PC-9 (cell line): ENCODE measurements at regions not wholly inside any gene's neighbourhood (a gene's known extent, or its start where the extent isn't known, plus 50 kb on each side); places are given as distances from the start of the nearest gene placed in this dataset.

Experiments used
- BruUV-seq: library from RNA; stranded (reverse); fragments of 400-500 nt; replicated peaks from 2 replicates; lab custom pipeline; 2021; lab: Mats Ljungman, UMichigan
- CTCF ChIA-PET: fragments of 300-600 bp; sonication (Branson Sonifier 250); formaldehyde crosslinking; loops from one replicate; lab custom pipeline; 2022; ENCODE audit warnings: antibody characterized with exemption; lab: Charles Lee
- POLR2A ChIA-PET: fragments of 300-600 bp; sonication (Branson Sonifier 250); formaldehyde crosslinking; loops from one replicate; lab custom pipeline; 2022; ENCODE audit warnings: antibody characterized with exemption; ENCODE audit not compliant: unreplicated experiment; lab: Charles Lee
- DNase-seq, 2 experiments: peaks; one replicate each; pipeline versions ENCODE4 v3.0.0 to v3.0.0-alpha.2; 2015 to 2022; ENCODE audit warnings: mixed read lengths in 1 of 2
- H2AFZ ChIP-seq: fragments of 200-600 bp; sonication (generic); 2 replicates; pipeline ENCODE4 v1.8.1; 2017; ENCODE audit warnings: antibody characterized with exemption
- H3F3A ChIP-seq: fragments of 200-600 bp; sonication (generic); 2 replicates; pipeline ENCODE4 v1.8.1; 2017; ENCODE audit warnings: antibody characterized with exemption, mild to moderate bottlenecking, low read depth; ENCODE audit not compliant: insufficient read depth
- H3K27ac ChIP-seq: fragments of 200-600 bp; sonication (generic); 2 replicates; pipeline ENCODE4 v1.6.1; 2016; ENCODE audit warnings: mixed run types
- H3K27me3 ChIP-seq: fragments of 200-600 bp; sonication (generic); 2 replicates; pipeline ENCODE4 v1.6.1; 2016; ENCODE audit warnings: low read depth, mixed run types; ENCODE audit not compliant: insufficient read depth
- H3K36me3 ChIP-seq: fragments of 200-600 bp; sonication (generic); 2 replicates; pipeline ENCODE4 v1.6.1; 2016; ENCODE audit warnings: low read depth, mixed run types
- H3K4me1 ChIP-seq: fragments of 200-600 bp; sonication (generic); replicated peaks from 2 replicates; pipeline ENCODE4 v1.6.1; 2016; ENCODE audit warnings: mixed run types; ENCODE audit not compliant: insufficient read depth
- H3K4me2 ChIP-seq: fragments of 200-600 bp; sonication (generic); 2 replicates; pipeline ENCODE4 v1.6.1; 2017; ENCODE audit warnings: mixed run types
- H3K4me3 ChIP-seq: fragments of 200-600 bp; sonication (generic); 2 replicates; pipeline ENCODE4 v1.6.1; 2016; ENCODE audit warnings: mixed run types
- H3K79me2 ChIP-seq: fragments of 200-600 bp; sonication (generic); 2 replicates; pipeline ENCODE4 v1.6.1; 2017; ENCODE audit warnings: low read depth, mixed run types
- H3K9me2 ChIP-seq: fragments of 200-600 bp; sonication (generic); 2 replicates; pipeline ENCODE4 v1.8.1; 2017; ENCODE audit warnings: mild to moderate bottlenecking; ENCODE audit not compliant: insufficient read depth
- H3K9me3 ChIP-seq: fragments of 200-600 bp; sonication (generic); 2 replicates; pipeline ENCODE4 v1.8.1; 2016; ENCODE audit warnings: low read depth; ENCODE audit not compliant: insufficient read depth
- H4K20me1 ChIP-seq: fragments of 200-600 bp; sonication (generic); 2 replicates; pipeline ENCODE4 v1.8.1; 2017; ENCODE audit not compliant: insufficient read depth
- EZH2 ChIP-seq: fragments of 200-600 bp; sonication (generic); IDR thresholded peaks from 2 replicates; pipeline ENCODE4 v1.8.0; 2017; ENCODE audit warnings: antibody characterized with exemption, low read depth
- intact Hi-C: fragments of 100-400 bp; cut with micrococcal nuclease; formaldehyde crosslinking; loops from one replicate; pipeline ENCODE4 v1.10.0; 2022; ENCODE audit not compliant: unreplicated experiment
- TF ChIP-seq, protein P1 (sequence below): fragments of 200-600 bp; sonication (generic); conservative IDR thresholded peaks from 2 replicates; pipeline ENCODE4 v1.6.1; 2017; ENCODE audit warnings: mixed run types, antibody characterized with exemption, mild to moderate bottlenecking, moderate library complexity

DNA sequence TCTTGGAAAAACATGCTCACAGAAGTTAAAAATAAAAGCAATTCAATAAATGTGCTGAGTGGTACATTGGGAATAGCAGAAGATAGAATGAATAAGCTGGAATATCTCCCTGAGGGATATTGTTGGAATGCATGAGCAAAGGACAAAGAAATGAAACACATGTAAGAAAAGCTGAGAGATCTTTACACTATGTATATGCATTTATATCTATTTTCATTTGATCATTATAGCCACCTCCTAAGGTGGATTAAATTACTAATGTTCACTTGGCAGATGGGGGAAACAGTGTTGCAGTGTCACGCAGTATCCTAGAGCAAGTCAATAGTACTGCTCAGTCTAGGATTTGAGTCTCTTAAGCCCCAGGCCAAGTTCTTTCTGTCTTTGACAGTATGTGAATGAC, 542.0 kb upstream of the MARCKS start:
- intact Hi-C loops: no loop called here
- TF ChIP-seq, protein P1, sequence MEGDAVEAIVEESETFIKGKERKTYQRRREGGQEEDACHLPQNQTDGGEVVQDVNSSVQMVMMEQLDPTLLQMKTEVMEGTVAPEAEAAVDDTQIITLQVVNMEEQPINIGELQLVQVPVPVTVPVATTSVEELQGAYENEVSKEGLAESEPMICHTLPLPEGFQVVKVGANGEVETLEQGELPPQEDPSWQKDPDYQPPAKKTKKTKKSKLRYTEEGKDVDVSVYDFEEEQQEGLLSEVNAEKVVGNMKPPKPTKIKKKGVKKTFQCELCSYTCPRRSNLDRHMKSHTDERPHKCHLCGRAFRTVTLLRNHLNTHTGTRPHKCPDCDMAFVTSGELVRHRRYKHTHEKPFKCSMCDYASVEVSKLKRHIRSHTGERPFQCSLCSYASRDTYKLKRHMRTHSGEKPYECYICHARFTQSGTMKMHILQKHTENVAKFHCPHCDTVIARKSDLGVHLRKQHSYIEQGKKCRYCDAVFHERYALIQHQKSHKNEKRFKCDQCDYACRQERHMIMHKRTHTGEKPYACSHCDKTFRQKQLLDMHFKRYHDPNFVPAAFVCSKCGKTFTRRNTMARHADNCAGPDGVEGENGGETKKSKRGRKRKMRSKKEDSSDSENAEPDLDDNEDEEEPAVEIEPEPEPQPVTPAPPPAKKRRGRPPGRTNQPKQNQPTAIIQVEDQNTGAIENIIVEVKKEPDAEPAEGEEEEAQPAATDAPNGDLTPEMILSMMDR: no peak
- TF ChIP-seq EZH2: no peak
- Histone ChIP-seq H2AFZ (no peak overlapping the region), H3K4me2 (no peak overlapping the region), H3K79me2 (no peaks in the 10 kb centered on the region), H3K9me2 (peaks cover 5% of the 10 kb centered on the region), H3K9me3 (no peaks in the 10 kb centered on the region), H3K27me3 (no peaks in the 10 kb centered on the region), H3K4me3 (no peak overlapping the region), H3K36me3 (no peaks in the 10 kb centered on the region), H4K20me1 (no peaks in the 10 kb centered on the region), H3K4me1 (no peaks in the 10 kb centered on the region), H3K27ac (no peak overlapping the region), H3F3A (no peaks in the 10 kb centered on the region)
- ChIA-PET CTCF (no interaction called here), POLR2A (interaction anchor here (0.5 kb wide), 1 partner anchor 46 kb away, joined by 4 read pairs; no protein-coding TSS in a partner anchor)
- DNase-seq: no peak
- no TSS peak for BruUV-seq

GRCh38 chr6:113315879-113316278, 541.3 kb upstream of the MARCKS start:
- H3K4me1 ChIP-seq: no peaks in the 10 kb centered on the region
- CTCF ChIA-PET: no interaction called here
- no peak overlapping the region for H3K27ac ChIP-seq
- H3K9me3 ChIP-seq: no peaks in the 10 kb centered on the region
- H3K9me2 ChIP-seq: peaks cover 5% of the 10 kb centered on the region
- TF ChIP-seq, protein P1: no peak
- TF ChIP-seq EZH2: no peak
- H4K20me1 ChIP-seq: no peaks in the 10 kb centered on the region
- no peaks in the 10 kb centered on the region for H3K36me3 ChIP-seq
- H3F3A ChIP-seq: no peaks in the 10 kb centered on the region
- H3K79me2 ChIP-seq: no peaks in the 10 kb centered on the region
- H2AFZ ChIP-seq: no peak overlapping the region
- H3K4me2 ChIP-seq: no peak overlapping the region
- intact Hi-C loops: no loop called here
- BruUV-seq: no TSS peak
- POLR2A ChIA-PET: no interaction called here
- DNase-seq: no peak
- H3K4me3 ChIP-seq: no peak overlapping the region
- no peaks in the 10 kb centered on the region for H3K27me3 ChIP-seq

DNA sequence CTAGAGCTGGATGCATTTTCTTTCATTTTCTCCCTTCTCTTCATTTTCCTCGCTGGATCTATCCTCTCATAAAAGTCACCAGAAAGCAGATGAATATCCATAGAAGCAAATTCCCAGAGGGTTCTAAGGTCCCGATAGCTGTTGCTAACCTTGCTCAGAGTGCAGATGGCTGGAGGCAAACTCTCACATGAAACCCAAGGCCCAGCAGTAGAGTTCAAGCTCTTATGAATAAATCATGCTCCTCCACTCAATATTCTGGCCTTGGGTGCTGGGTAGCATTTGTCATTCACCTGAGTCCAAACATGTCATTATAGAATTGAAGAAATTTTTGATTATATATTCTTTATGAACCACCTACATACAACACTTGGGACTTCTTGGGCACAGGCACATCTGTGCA, 539.7 kb upstream of the MARCKS start:
- H3K79me2 ChIP-seq: no peaks in the 10 kb centered on the region
- POLR2A ChIA-PET: no interaction called here
- intact Hi-C loops: no loop called here
- H3F3A ChIP-seq: no peaks in the 10 kb centered on the region
- H3K36me3 ChIP-seq: no peaks in the 10 kb centered on the region
- BruUV-seq: no TSS peak
- H3K9me2 ChIP-seq: peaks cover 5% of the 10 kb centered on the region; the same call in 1 of the 2 replicates
- no peaks in the 10 kb centered on the region; the same call in 1 of the 2 replicates for H3K9me3 ChIP-seq
- TF ChIP-seq, protein P1: no peak
- TF ChIP-seq EZH2: no peak
- no peak overlapping the region for H3K27ac ChIP-seq
- H2AFZ ChIP-seq: no peak overlapping the region
- DNase-seq: no peak
- H3K27me3 ChIP-seq: no peaks in the 10 kb centered on the region
- no peaks in the 10 kb centered on the region for H3K4me1 ChIP-seq
- H3K4me2 ChIP-seq: no peak overlapping the region
- no peaks in the 10 kb centered on the region for H4K20me1 ChIP-seq
- CTCF ChIA-PET: interaction anchor here (0.6 kb wide), 1 partner anchor 558 kb away, joined by 3 read pairs; no protein-coding TSS in a partner anchor
- H3K4me3 ChIP-seq: no peak overlapping the region
